ENCODE measurements at regions not wholly inside any gene's neighbourhood (a gene's known extent, or its start where the extent isn't known, plus 50 kb on each side); places are given as distances from the start of the nearest gene placed in this dataset.
"Not testable (repeated sequence)": the region's sequence is repeated elsewhere in the genome, so short reads cannot be mapped to it uniquely, and the experiment has no call there.

DNA sequence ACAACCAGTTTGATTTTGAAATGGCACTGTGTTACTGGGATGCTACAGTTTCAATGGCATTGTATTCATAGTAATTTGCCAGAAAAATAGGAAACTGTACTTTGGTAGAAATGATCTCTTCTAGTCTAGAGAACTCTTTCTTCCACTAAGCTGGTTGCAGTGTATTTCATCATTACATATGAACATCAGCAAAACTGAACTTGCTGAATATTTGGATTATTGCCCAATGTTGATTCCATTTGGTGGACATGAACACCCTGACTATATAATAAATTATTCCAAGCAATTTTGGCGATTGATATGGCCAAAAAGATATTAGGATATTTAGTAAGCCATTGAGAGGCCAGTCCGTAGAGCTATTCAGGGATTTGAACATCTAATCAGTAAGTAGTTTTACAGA, 191.8 kb upstream of the CXorf66 start:
- H3K4me3 ChIP-seq = no peak overlapping the region
- H3K4me1 ChIP-seq (replicated peaks in 1 of 2) = no peaks in the 10 kb centered on the region
- no peaks in the 10 kb centered on the region for H3K9me3 ChIP-seq (replicated peaks in 1 of 3)
- H3K36me3 ChIP-seq (replicated peaks in 1 of 2) = no peaks in the 10 kb centered on the region
- no peak for TF ChIP-seq POLR2A (IDR thresholded peaks at IDR 0.05)
- TF ChIP-seq, protein P1, sequence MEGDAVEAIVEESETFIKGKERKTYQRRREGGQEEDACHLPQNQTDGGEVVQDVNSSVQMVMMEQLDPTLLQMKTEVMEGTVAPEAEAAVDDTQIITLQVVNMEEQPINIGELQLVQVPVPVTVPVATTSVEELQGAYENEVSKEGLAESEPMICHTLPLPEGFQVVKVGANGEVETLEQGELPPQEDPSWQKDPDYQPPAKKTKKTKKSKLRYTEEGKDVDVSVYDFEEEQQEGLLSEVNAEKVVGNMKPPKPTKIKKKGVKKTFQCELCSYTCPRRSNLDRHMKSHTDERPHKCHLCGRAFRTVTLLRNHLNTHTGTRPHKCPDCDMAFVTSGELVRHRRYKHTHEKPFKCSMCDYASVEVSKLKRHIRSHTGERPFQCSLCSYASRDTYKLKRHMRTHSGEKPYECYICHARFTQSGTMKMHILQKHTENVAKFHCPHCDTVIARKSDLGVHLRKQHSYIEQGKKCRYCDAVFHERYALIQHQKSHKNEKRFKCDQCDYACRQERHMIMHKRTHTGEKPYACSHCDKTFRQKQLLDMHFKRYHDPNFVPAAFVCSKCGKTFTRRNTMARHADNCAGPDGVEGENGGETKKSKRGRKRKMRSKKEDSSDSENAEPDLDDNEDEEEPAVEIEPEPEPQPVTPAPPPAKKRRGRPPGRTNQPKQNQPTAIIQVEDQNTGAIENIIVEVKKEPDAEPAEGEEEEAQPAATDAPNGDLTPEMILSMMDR (IDR thresholded peaks at IDR 0.05) = no peak
- peaks cover 9% of the 10 kb centered on the region for H3K27me3 ChIP-seq
- no peak for DNase-seq
- H3K27ac ChIP-seq = no peak overlapping the region
- intact Hi-C loops (cut with DNase I) = no loop called here
- 54 to 70% (median 61%) methylated on average over 2 of the region's 2 CpGs for WGBS, 4 donors

- no peak overlapping the region for H3K4me3 ChIP-seq
- TF ChIP-seq, protein P1 (IDR thresholded peaks at IDR 0.05) = no peak
- no peak for TF ChIP-seq POLR2A (IDR thresholded peaks at IDR 0.05)
- H3K27ac ChIP-seq = no peak overlapping the region
- DNase-seq = no peak
- H3K4me1 ChIP-seq (replicated peaks in 1 of 2) = no peaks in the 10 kb centered on the region
- intact Hi-C loops (cut with DNase I) = no loop called here
- peaks cover 6% of the 10 kb centered on the region for H3K27me3 ChIP-seq
- 69 to 73% (median 72%) methylated on average over 3 to 4 of the region's 4 CpGs for WGBS, 4 donors
- H3K36me3 ChIP-seq (replicated peaks in 1 of 2) = no peaks in the 10 kb centered on the region
- no peaks in the 10 kb centered on the region for H3K9me3 ChIP-seq (replicated peaks in 1 of 3)
These were observed 186.0 kb upstream of the CXorf66 start for GRCh38 chrX:140151316-140151715.

DNA sequence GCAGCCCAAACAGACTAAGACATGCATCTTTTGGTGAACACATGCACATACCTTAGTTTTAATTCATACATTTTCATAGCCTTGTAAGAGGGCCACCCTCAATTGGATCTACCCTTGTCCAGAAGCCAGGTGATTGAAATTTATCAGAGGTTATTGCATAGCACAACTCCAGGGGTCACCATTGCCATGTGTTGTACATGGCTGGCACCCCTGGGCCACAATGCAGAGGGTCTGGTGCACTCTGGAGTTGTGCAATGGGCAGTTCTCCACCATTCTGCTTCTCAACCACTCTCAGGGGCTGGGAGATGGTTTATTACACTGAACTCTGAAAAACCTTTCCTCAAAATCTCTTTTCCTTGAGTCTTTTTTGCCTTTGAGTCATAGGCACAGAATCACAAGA, 184.4 kb upstream of the CXorf66 start:
- intact Hi-C loops (cut with DNase I) = no loop called here
- Histone ChIP-seq H3K9me3 (replicated peaks in 1 of 3) (no peaks in the 10 kb centered on the region), H3K27me3 (no peaks in the 10 kb centered on the region), H3K36me3 (replicated peaks in 1 of 2) (no peaks in the 10 kb centered on the region), H3K4me3 (no peak overlapping the region), H3K27ac (no peak overlapping the region), H3K4me1 (replicated peaks in 1 of 2) (no peaks in the 10 kb centered on the region)
- no peak for DNase-seq
- TF ChIP-seq, protein P1 (IDR thresholded peaks at IDR 0.05) = no peak
- no peak for TF ChIP-seq POLR2A (IDR thresholded peaks at IDR 0.05)

DNA sequence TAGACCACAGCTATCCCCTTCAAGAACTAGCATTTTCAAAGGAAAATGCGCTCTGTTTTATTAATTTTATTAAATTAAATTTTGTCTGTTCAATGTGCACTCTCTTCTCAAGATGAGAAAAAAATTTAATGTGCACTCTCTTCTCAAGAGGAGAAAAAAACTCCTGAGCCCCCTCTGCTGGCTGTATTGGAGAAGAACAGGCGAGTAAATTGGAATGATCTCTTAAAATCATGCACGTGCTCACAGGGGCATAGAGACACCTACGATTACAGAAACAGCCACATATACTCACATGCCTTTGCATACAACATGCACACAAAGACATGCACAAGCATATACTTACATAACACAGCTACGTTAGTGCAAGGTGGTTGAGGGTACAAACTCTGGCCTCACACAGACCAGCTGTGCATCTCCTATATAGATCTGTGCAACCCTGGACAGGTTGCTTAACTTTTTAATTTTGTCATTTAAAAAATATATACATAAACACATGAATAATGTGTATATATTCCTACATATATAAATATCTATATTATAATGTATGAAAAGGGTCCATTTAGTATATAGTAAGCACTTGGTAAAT, 176.2 kb upstream of the CXorf66 start:
- WGBS, 4 donors = 1 to 4% (median 1%) methylated on average over 5 of the region's 5 CpGs
- no peaks in the 10 kb centered on the region for H3K9me3 ChIP-seq (replicated peaks in 1 of 3)
- TF ChIP-seq POLR2A (IDR thresholded peaks at IDR 0.05) = no peak
- TF ChIP-seq, protein P1 (IDR thresholded peaks at IDR 0.05) = peak; percentile 61 to 75 (median 63)
- no peak overlapping the region for H3K4me3 ChIP-seq
- DNase-seq = peak; percentile 19 to 68 (median 45)
- intact Hi-C loops (cut with DNase I) = loop anchor here (5.0 kb wide), 1 partner anchor 84 kb away; no protein-coding TSS in a partner anchor
- H3K27me3 ChIP-seq = peaks cover 7% of the 10 kb centered on the region
- no peaks in the 10 kb centered on the region for H3K4me1 ChIP-seq (replicated peaks in 1 of 2)
- H3K36me3 ChIP-seq (replicated peaks in 1 of 2) = no peaks in the 10 kb centered on the region
- no peak overlapping the region for H3K27ac ChIP-seq

DNA sequence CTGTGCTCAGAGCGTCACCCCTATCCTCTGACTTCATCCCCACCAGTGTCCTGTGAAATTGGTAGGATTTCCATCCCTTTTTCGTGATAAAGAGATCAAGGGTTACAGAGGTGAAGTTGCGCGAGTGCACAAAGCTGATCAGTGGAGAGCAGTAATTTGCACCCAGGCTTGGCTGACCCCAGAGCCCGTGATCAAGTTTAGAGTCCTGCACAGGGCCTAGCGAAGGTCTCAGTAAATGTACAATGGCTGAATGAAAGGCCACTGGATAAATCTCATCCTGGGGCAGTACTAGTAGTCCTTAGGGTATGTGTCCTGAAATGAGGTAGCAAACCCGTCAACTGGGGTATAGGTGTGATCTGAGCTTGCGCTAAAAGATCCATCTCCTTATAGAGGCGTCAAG, 173.2 kb upstream of the CXorf66 start:
- H3K4me1 ChIP-seq (replicated peaks in 1 of 2); H3K27me3 ChIP-seq; H3K4me3 ChIP-seq; H3K36me3 ChIP-seq (replicated peaks in 1 of 2); intact Hi-C loops (cut with DNase I); H3K9me3 ChIP-seq (replicated peaks in 1 of 3); DNase-seq; H3K27ac ChIP-seq: not testable (repeated sequence)
- WGBS, 4 donors = 91 to 97% (median 94%) methylated on average over 9 of the region's 9 CpGs

DNA sequence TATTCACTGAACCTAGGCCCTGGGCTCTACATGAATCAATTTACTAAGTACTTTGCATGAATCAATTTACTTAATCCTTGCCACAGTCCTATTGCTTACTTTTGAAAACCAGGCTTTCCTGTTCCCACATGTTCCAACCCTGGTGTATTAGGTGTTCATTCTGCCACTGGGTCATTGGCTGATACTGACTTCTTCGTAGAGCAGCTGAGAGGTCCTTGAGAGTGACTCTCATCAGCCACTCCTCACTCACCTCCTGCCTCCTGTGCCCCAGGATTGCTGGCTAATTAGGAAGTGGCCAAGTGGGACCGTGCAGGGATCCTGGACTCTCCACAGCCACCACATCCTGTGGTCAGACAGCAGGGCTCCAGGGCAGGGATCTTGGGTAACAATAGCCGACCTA, 172.7 kb upstream of the CXorf66 start:
- intact Hi-C loops (cut with DNase I) = not testable (repeated sequence)

More for the DNA sequence above, 172.7 kb upstream of the CXorf66 start:
- H3K9me3 ChIP-seq (replicated peaks in 1 of 3); H3K4me1 ChIP-seq (replicated peaks in 1 of 2); H3K27me3 ChIP-seq; H3K27ac ChIP-seq; H3K36me3 ChIP-seq (replicated peaks in 1 of 2); H3K4me3 ChIP-seq; DNase-seq: not testable (repeated sequence)
- 80 to 100% (median 100%) methylated on average over 1 of the region's 3 CpGs; no CpG with 5 or more reads in 1 of the 4 donors for WGBS, 4 donors

All from adrenal gland (tissue), 9 donors.